DOHH2 (cell line): ENCODE measurements at regions not wholly inside any gene's neighbourhood (a gene's known extent, or its start where the extent isn't known, plus 50 kb on each side); places are given as distances from the start of the nearest gene placed in this dataset.
A peak's percentile ranks its signal among the peaks of the same experiment; 100 is the strongest.
"Not testable (repeated sequence)": the region's sequence is repeated elsewhere in the genome, so short reads cannot be mapped to it uniquely, and the experiment has no call there.

Experiments
- H3F3A ChIP-seq: fragments of 200-600 bp; sonication (generic), shearing (Covaris generic); 2 replicates; pipeline ENCODE4 v1.6.0; 2016; ENCODE audit warnings: antibody characterized with exemption, mild to moderate bottlenecking; ENCODE audit not compliant: control insufficient read depth, insufficient read depth
- H3K27ac ChIP-seq: fragments of 200-600 bp; sonication (generic); 2 replicates; pipeline ENCODE4 v1.5.1; 2014; ENCODE audit warnings: low read depth, mild to moderate bottlenecking, low read length, moderate library complexity
- H3K27me3 ChIP-seq: fragments of 200-600 bp; sonication (generic); 2 replicates; pipeline ENCODE4 v1.6.1; 2014; ENCODE audit warnings: mild to moderate bottlenecking, low read length, mixed read lengths; ENCODE audit not compliant: control insufficient read depth
- H3K36me3 ChIP-seq: fragments of 200-600 bp; sonication (generic); 2 replicates; pipeline ENCODE4 v1.6.1; 2014; ENCODE audit warnings: mild to moderate bottlenecking, low read length, moderate library complexity, mixed read lengths; ENCODE audit not compliant: control insufficient read depth
- H3K4me1 ChIP-seq: fragments of 200-600 bp; sonication (generic); 2 replicates; pipeline ENCODE4 v1.6.1; 2014; ENCODE audit warnings: mild to moderate bottlenecking, low read length, mixed read lengths; ENCODE audit not compliant: control insufficient read depth
- H3K4me2 ChIP-seq: fragments of 200-600 bp; sonication (generic); 2 replicates; pipeline ENCODE4 v1.6.0; 2014; ENCODE audit warnings: mild to moderate bottlenecking, low read length, moderate library complexity
- H3K4me3 ChIP-seq: fragments of 200-600 bp; sonication (generic); 2 replicates; pipeline ENCODE4 v1.5.1; 2014; ENCODE audit warnings: mild to moderate bottlenecking, low read length, mixed read lengths
- H3K79me2 ChIP-seq: fragments of 200-600 bp; sonication (generic); 2 replicates; pipeline ENCODE4 v1.6.1; 2014; ENCODE audit warnings: mild to moderate bottlenecking, low read length, mixed read lengths; ENCODE audit not compliant: control insufficient read depth
- H3K9me2 ChIP-seq: fragments of 200-600 bp; sonication (generic); replicated peaks from 2 replicates; pipeline ENCODE4 v1.6.1; 2014; ENCODE audit warnings: mild to moderate bottlenecking, low read length, mixed read lengths; ENCODE audit not compliant: control insufficient read depth
- H3K9me3 ChIP-seq: fragments of 200-600 bp; sonication (generic); 2 replicates; pipeline ENCODE4 v1.6.1; 2014; ENCODE audit warnings: antibody characterized with exemption, low read length, mixed read lengths; ENCODE audit not compliant: control insufficient read depth, insufficient read depth
- H4K20me1 ChIP-seq: fragments of 200-600 bp; sonication (generic); 2 replicates; pipeline ENCODE4 v1.6.0; 2014; ENCODE audit warnings: low read depth, mild to moderate bottlenecking, antibody characterized with exemption, low read length, moderate library complexity; ENCODE audit not compliant: control insufficient read depth, insufficient read depth
- EZH2phosphoT487 ChIP-seq: fragments of 200-600 bp; sonication (generic); IDR thresholded peaks from 2 replicates; pipeline ENCODE4 v1.6.1; 2017; ENCODE audit warnings: borderline replicate concordance, mild to moderate bottlenecking, antibody characterized with exemption, low read length, moderate library complexity, mixed read lengths
- TF ChIP-seq, protein P1 (sequence below): fragments of 200-600 bp; sonication (generic); IDR thresholded peaks from one replicate; pipeline ENCODE4 v1.5.1; 2014; ENCODE audit warnings: antibody characterized with exemption, mild to moderate bottlenecking, low read depth, low read length; ENCODE audit not compliant: poor library complexity, severe bottlenecking

DNA sequence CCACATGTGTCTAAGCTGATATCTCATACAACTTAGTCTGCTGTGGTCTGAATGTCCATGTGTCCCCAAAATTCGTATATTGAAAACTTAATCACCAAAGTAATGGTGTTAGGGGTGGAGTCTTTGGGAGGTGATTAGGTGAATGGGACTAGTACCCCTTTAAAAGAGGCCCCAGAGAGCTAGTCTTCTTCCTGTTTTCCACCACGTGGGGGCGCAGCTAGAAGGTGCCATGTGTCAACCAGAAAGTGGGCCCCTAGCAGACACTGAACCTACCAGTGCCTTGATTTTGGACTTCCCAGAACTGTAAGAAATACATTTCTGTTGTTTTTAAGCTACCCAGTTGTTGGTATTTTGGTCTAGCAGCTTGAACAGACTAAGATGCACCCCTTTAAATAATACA lies 86.6 kb downstream of the ASB1 start:
- no peaks in the 10 kb centered on the region for H3K4me1 ChIP-seq
- H3K9me2 ChIP-seq, result no peaks in the 10 kb centered on the region
- H3K9me3 ChIP-seq, result peaks cover 18% of the 10 kb centered on the region
- no peaks in the 10 kb centered on the region for H4K20me1 ChIP-seq
- no peaks in the 10 kb centered on the region for H3K36me3 ChIP-seq
- H3K27ac ChIP-seq, result no peak overlapping the region
- TF ChIP-seq, protein P1, sequence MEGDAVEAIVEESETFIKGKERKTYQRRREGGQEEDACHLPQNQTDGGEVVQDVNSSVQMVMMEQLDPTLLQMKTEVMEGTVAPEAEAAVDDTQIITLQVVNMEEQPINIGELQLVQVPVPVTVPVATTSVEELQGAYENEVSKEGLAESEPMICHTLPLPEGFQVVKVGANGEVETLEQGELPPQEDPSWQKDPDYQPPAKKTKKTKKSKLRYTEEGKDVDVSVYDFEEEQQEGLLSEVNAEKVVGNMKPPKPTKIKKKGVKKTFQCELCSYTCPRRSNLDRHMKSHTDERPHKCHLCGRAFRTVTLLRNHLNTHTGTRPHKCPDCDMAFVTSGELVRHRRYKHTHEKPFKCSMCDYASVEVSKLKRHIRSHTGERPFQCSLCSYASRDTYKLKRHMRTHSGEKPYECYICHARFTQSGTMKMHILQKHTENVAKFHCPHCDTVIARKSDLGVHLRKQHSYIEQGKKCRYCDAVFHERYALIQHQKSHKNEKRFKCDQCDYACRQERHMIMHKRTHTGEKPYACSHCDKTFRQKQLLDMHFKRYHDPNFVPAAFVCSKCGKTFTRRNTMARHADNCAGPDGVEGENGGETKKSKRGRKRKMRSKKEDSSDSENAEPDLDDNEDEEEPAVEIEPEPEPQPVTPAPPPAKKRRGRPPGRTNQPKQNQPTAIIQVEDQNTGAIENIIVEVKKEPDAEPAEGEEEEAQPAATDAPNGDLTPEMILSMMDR, result peak; percentile 85
- TF ChIP-seq EZH2phosphoT487, result no peak
- no peaks in the 10 kb centered on the region for H3K79me2 ChIP-seq
- H3F3A ChIP-seq, result no peaks in the 10 kb centered on the region
- no peak overlapping the region for H3K4me3 ChIP-seq
- no peak overlapping the region for H3K4me2 ChIP-seq
- H3K27me3 ChIP-seq, result peaks cover 3% of the 10 kb centered on the region; the same call in 1 of the 2 replicates

DNA sequence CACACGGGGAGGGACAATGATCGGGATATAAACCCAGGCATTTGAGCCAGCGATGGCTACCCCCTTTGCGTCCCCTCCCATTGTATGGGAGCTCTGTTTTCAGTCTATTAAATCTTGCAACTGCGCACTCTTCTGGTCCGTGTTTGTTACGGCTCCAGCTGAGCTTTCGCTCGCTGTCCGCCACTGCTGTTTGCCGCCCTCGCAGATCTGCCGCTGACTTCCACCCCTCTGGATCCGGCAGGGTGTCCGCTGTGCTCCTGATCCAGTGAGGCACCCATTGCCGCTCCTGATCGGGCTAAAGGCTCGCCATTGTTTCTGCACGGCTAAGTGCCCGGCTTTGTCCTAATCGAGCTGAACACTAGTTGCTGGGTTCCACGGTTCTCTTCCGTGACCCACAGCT lies 87.3 kb downstream of the ASB1 start:
- peaks cover 19% of the 10 kb centered on the region for H3K9me3 ChIP-seq
- H4K20me1 ChIP-seq, H3K27ac ChIP-seq, H3K79me2 ChIP-seq, H3K27me3 ChIP-seq, H3F3A ChIP-seq, H3K4me1 ChIP-seq, H3K36me3 ChIP-seq, H3K9me2 ChIP-seq, H3K4me2 ChIP-seq, H3K4me3 ChIP-seq: not testable (repeated sequence)

DNA sequence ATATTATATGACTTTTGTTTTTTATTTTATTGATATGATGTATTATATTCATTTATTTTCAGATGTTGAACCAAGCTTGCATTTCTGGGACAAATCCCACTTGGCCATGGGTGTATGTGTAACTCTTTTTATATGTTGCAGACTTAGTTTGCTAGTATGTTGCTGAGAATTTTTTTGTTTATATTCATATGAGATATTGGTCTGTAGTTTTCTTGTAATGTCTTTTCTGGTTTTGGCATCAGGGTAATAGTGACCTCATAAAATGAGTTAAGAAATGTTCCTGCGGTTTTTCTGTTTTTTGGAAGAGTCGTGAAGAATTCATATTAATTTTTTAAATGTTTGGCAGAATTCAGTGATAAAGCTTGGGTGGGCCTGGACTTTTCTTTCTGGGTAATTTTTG lies 88.7 kb downstream of the ASB1 start:
- H3K36me3 ChIP-seq, result no peaks in the 10 kb centered on the region
- H3K79me2 ChIP-seq, result no peaks in the 10 kb centered on the region

DNA sequence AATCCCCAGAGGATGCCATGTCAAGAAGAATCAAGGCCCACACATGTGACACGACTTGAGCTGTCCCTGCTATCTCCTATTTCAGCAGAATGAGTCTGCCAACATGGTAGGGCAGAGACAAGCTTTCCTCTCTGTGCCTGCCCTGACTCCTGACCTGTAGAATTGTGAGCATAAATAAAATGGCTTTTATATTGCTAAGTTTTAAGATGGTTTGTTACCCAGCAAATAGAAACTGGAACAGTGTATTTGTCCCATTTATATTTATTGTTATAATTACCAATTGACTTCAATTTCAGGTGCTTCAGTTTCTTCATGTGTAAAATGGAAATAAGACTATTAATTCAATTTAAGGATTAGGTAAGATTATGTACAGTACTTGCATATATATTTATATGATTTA lies 90.5 kb downstream of the ASB1 start:
- no peaks in the 10 kb centered on the region for H3K79me2 ChIP-seq
- H3K27ac ChIP-seq, result no peak overlapping the region
- no peaks in the 10 kb centered on the region for H4K20me1 ChIP-seq
- no peaks in the 10 kb centered on the region for H3K36me3 ChIP-seq
- no peaks in the 10 kb centered on the region for H3K9me2 ChIP-seq
- H3K4me2 ChIP-seq, result no peak overlapping the region
- peaks cover 19% of the 10 kb centered on the region for H3K9me3 ChIP-seq
- H3F3A ChIP-seq, result no peaks in the 10 kb centered on the region
- TF ChIP-seq, protein P1, result no peak
- TF ChIP-seq EZH2phosphoT487, result no peak
- no peak overlapping the region for H3K4me3 ChIP-seq
- no peaks in the 10 kb centered on the region for H3K4me1 ChIP-seq
- H3K27me3 ChIP-seq, result no peaks in the 10 kb centered on the region

More for the DNA sequence above, 88.7 kb downstream of the ASB1 start:
- no peaks in the 10 kb centered on the region for H3K27me3 ChIP-seq
- peaks cover 19% of the 10 kb centered on the region for H3K9me3 ChIP-seq
- no peaks in the 10 kb centered on the region for H3K9me2 ChIP-seq
- TF ChIP-seq, protein P1, result no peak
- no peak for TF ChIP-seq EZH2phosphoT487
- H3K4me1 ChIP-seq, result no peaks in the 10 kb centered on the region
- no peak overlapping the region for H3K4me3 ChIP-seq
- no peak overlapping the region for H3K27ac ChIP-seq
- no peaks in the 10 kb centered on the region for H3F3A ChIP-seq
- no peaks in the 10 kb centered on the region for H4K20me1 ChIP-seq
- no peak overlapping the region for H3K4me2 ChIP-seq
